SK-N-SH treated with all-trans-retinoic acid at 6 μM for 48 hours (cell line): ENCODE measurements at regions not wholly inside any gene's neighbourhood (a gene's known extent, or its start where the extent isn't known, plus 50 kb on each side); places are given as distances from the start of the nearest gene placed in this dataset.

Experiments
- CREB5 ChIP-seq: fragments of 250-450 bp; sonication (Bioruptor Pico); IDR thresholded peaks from 2 replicates; pipeline ENCODE4 v1.5.1; 2020; ENCODE audit warnings: low read depth, mild to moderate bottlenecking, moderate library complexity
- PATZ1 ChIP-seq: fragments of 250-450 bp; sonication (Bioruptor Pico); IDR thresholded peaks from 2 replicates; pipeline ENCODE4 v1.8.0; 2020; ENCODE audit warnings: mild to moderate bottlenecking, moderate library complexity, borderline replicate concordance
- POU6F1 ChIP-seq: fragments of 250-450 bp; sonication (Bioruptor Pico); IDR thresholded peaks from 2 replicates; pipeline ENCODE4 v1.8.0; 2021; ENCODE audit warnings: low read depth, mild to moderate bottlenecking, moderate library complexity, borderline replicate concordance
- PPARA ChIP-seq: fragments of 250-450 bp; sonication (Bioruptor Pico); IDR thresholded peaks from 2 replicates; pipeline ENCODE4 v1.5.0; 2020; ENCODE audit warnings: mild to moderate bottlenecking, borderline replicate concordance
- TOX ChIP-seq: fragments of 250-450 bp; sonication (Bioruptor Pico); IDR thresholded peaks from 2 replicates; pipeline ENCODE4 v1.8.0; 2021; ENCODE audit warnings: mild to moderate bottlenecking, moderate library complexity, borderline replicate concordance
- ZFP3 ChIP-seq: fragments of 250-450 bp; sonication (Bioruptor Pico); IDR thresholded peaks from 2 replicates; pipeline ENCODE4 v1.5.0; 2020; ENCODE audit warnings: mild to moderate bottlenecking, moderate library complexity
- ZFP30 ChIP-seq: fragments of 450-650 bp; formaldehyde crosslinking; IDR thresholded peaks from 2 replicates; pipeline ENCODE4 v1.5.0; 2022; ENCODE audit warnings: mild to moderate bottlenecking, moderate library complexity
- ZNF565 ChIP-seq: fragments of 450-650 bp; formaldehyde crosslinking; conservative IDR thresholded peaks from 2 replicates; pipeline ENCODE4 v1.5.0; 2020; ENCODE audit warnings: low read depth, mild to moderate bottlenecking, moderate library complexity
- ZNF70 ChIP-seq: fragments of 450-650 bp; formaldehyde crosslinking; IDR thresholded peaks from 2 replicates; pipeline ENCODE4 v1.5.0; 2020; ENCODE audit warnings: mild to moderate bottlenecking, moderate library complexity
- ZNF8 ChIP-seq: fragments of 450-650 bp; formaldehyde crosslinking; IDR thresholded peaks from 2 replicates; pipeline ENCODE4 v1.5.0; 2020; ENCODE audit warnings: mild to moderate bottlenecking, moderate library complexity

GRCh38 chr17:77009877-77010276 is 130.9 kb upstream of the SEC14L1 start:
- no peak for TF ChIP-seq ZFP3 (CRISPR knock-in tag)
- no peak for TF ChIP-seq TOX
- peak; percentile 100 for TF ChIP-seq ZFP30 (CRISPR knock-in tag)
- no peak for TF ChIP-seq ZNF8
- TF ChIP-seq PPARA (CRISPR knock-in tag), result no peak
- TF ChIP-seq ZNF565 (CRISPR knock-in tag), result no peak
- TF ChIP-seq CREB5 (CRISPR knock-in tag), result no peak
- no peak for TF ChIP-seq ZNF70 (CRISPR knock-in tag)
- no peak for TF ChIP-seq POU6F1 (CRISPR knock-in tag)
- TF ChIP-seq PATZ1, result no peak
